ENCODE measurements at regions not wholly inside any gene's neighbourhood (a gene's known extent, or its start where the extent isn't known, plus 50 kb on each side); places are given as distances from the start of the nearest gene placed in this dataset.

GRCh38 chr3:82088749-82089148 is 327.3 kb upstream of the GBE1 start:
- DNase-seq (ENCODE audit: low read depth), result no peak

GRCh38 chr3:82087958-82088357 is 326.5 kb upstream of the GBE1 start:
- no peak for DNase-seq (ENCODE audit: low read depth)

- no peak for DNase-seq (ENCODE audit: low read depth)
These were observed 324.5 kb upstream of the GBE1 start for GRCh38 chr3:82085851-82086475.

GRCh38 chr3:82085356-82085755 is 323.9 kb upstream of the GBE1 start:
- no peak for DNase-seq (ENCODE audit: low read depth)

GRCh38 chr3:82084824-82085223 is 323.4 kb upstream of the GBE1 start:
- DNase-seq (ENCODE audit: low read depth), result no peak

GRCh38 chr3:82082796-82083195 is 321.4 kb upstream of the GBE1 start:
- no peak for DNase-seq (ENCODE audit: low read depth)

- DNase-seq (ENCODE audit: low read depth), result no peak
These were observed 319.9 kb upstream of the GBE1 start for GRCh38 chr3:82081351-82081750.

GRCh38 chr3:82080792-82081191 is 319.3 kb upstream of the GBE1 start:
- no peak for DNase-seq (ENCODE audit: low read depth)

- DNase-seq (ENCODE audit: low read depth), result no peak
These were observed 318.8 kb upstream of the GBE1 start for GRCh38 chr3:82080261-82080660.

GRCh38 chr3:82079335-82079890 is 318.0 kb upstream of the GBE1 start:
- DNase-seq (ENCODE audit: low read depth), result no peak

GRCh38 chr3:82078246-82078645 is 316.8 kb upstream of the GBE1 start:
- DNase-seq (ENCODE audit: low read depth), result no peak

- no peak for DNase-seq (ENCODE audit: low read depth)
These were observed 306.0 kb upstream of the GBE1 start for GRCh38 chr3:82067420-82067819.

- DNase-seq (ENCODE audit: low read depth), result no peak
These were observed 297.4 kb upstream of the GBE1 start for GRCh38 chr3:82058809-82059208.

- DNase-seq (ENCODE audit: low read depth), result no peak
These were observed 294.3 kb upstream of the GBE1 start for GRCh38 chr3:82055792-82056191.

GRCh38 chr3:82054849-82055248 is 293.4 kb upstream of the GBE1 start:
- no peak for DNase-seq (ENCODE audit: low read depth)

GRCh38 chr3:82053236-82053635 is 291.8 kb upstream of the GBE1 start:
- DNase-seq (ENCODE audit: low read depth), result no peak

- no peak for DNase-seq (ENCODE audit: low read depth)
These were observed 288.9 kb upstream of the GBE1 start for GRCh38 chr3:82050382-82050781.

GRCh38 chr3:82048711-82049110 is 287.3 kb upstream of the GBE1 start:
- DNase-seq (ENCODE audit: low read depth), result no peak

GRCh38 chr3:82044930-82045705 is 283.7 kb upstream of the GBE1 start:
- no peak for DNase-seq (ENCODE audit: low read depth)

- no peak for DNase-seq (ENCODE audit: low read depth)
These were observed 277.1 kb upstream of the GBE1 start for GRCh38 chr3:82038556-82038955.

GRCh38 chr3:82033186-82033585 is 271.7 kb upstream of the GBE1 start:
- DNase-seq (ENCODE audit: low read depth), result no peak

GRCh38 chr3:82031596-82031995 is 270.2 kb upstream of the GBE1 start:
- no peak for DNase-seq (ENCODE audit: low read depth)

- no peak for DNase-seq (ENCODE audit: low read depth)
These were observed 269.5 kb upstream of the GBE1 start for GRCh38 chr3:82030916-82031315.

GRCh38 chr3:82022836-82023235 is 261.4 kb upstream of the GBE1 start:
- DNase-seq (ENCODE audit: low read depth), result no peak

Measured in stimulated activated CD8-positive, alpha-beta memory T cell treated with anti-CD3 and anti-CD28 coated beads, Interleukin-15, amount 100 ng/mL, for 1 hour (primary cell).